Neural cell (in vitro differentiated cells): ENCODE measurements at regions not wholly inside any gene's neighbourhood (a gene's known extent, or its start where the extent isn't known, plus 50 kb on each side); places are given as distances from the start of the nearest gene placed in this dataset.

Experiments used
- CTCF ChIP-seq: fragments of 450-650 bp; IDR thresholded peaks from 2 replicates; pipeline ENCODE4 v1.5.1; 2014; ENCODE audit warnings: antibody characterized with exemption, mild to moderate bottlenecking, moderate library complexity; ENCODE audit not compliant: poor library complexity, severe bottlenecking
- EP300 ChIP-seq: fragments of 450-650 bp; conservative IDR thresholded peaks from 2 replicates; pipeline ENCODE4 v1.6.1; 2014; ENCODE audit warnings: antibody characterized with exemption, mild to moderate bottlenecking, moderate library complexity; ENCODE audit not compliant: poor library complexity, severe bottlenecking
- EZH2 ChIP-seq: fragments of 200-600, 300-800 bp; shearing (Covaris generic), sonication (generic); IDR thresholded peaks from 2 replicates; pipeline ENCODE4 v1.6.1; 2014; ENCODE audit warnings: antibody characterized with exemption, low read length, borderline replicate concordance, mild to moderate bottlenecking; ENCODE audit not compliant: insufficient read depth, poor library complexity, severe bottlenecking
- MXI1 ChIP-seq: fragments of 450-650 bp; conservative IDR thresholded peaks from 2 replicates; pipeline ENCODE4 v1.6.1; 2014; ENCODE audit warnings: antibody characterized with exemption, mild to moderate bottlenecking; ENCODE audit not compliant: poor library complexity, severe bottlenecking
- POLR2AphosphoS5 ChIP-seq: IDR thresholded peaks from 2 replicates; pipeline ENCODE4 v1.6.1; 2012
- TF ChIP-seq, protein P1 (sequence below): IDR thresholded peaks from 2 replicates; pipeline ENCODE4 v1.6.1; 2012; ENCODE audit warnings: borderline replicate concordance

DNA sequence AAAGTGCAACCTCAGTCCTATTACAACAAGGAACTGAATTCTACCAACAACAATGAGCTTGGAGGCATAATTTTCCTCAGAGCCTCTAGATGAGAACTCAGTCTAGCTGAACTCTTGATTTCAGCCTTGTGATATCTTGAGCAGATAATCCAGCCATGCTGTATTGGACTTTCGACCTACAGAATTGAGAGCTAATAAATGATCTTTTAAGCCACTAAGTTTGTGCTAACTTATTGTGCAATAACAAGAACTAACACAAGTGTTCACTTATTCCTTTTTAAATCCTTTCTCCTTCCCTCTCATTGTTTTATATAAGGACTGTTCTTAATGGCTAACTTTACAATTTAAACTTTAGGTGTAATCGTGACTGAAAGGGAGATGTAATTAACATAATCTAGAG, 140.7 kb downstream of the MAGEB17 start:
- TF ChIP-seq CTCF (no peak), EP300 (no peak), MXI1 (no peak), EZH2 (no peak), POLR2AphosphoS5 (no peak)
- TF ChIP-seq, protein P1, sequence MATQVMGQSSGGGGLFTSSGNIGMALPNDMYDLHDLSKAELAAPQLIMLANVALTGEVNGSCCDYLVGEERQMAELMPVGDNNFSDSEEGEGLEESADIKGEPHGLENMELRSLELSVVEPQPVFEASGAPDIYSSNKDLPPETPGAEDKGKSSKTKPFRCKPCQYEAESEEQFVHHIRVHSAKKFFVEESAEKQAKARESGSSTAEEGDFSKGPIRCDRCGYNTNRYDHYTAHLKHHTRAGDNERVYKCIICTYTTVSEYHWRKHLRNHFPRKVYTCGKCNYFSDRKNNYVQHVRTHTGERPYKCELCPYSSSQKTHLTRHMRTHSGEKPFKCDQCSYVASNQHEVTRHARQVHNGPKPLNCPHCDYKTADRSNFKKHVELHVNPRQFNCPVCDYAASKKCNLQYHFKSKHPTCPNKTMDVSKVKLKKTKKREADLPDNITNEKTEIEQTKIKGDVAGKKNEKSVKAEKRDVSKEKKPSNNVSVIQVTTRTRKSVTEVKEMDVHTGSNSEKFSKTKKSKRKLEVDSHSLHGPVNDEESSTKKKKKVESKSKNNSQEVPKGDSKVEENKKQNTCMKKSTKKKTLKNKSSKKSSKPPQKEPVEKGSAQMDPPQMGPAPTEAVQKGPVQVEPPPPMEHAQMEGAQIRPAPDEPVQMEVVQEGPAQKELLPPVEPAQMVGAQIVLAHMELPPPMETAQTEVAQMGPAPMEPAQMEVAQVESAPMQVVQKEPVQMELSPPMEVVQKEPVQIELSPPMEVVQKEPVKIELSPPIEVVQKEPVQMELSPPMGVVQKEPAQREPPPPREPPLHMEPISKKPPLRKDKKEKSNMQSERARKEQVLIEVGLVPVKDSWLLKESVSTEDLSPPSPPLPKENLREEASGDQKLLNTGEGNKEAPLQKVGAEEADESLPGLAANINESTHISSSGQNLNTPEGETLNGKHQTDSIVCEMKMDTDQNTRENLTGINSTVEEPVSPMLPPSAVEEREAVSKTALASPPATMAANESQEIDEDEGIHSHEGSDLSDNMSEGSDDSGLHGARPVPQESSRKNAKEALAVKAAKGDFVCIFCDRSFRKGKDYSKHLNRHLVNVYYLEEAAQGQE: no peak
